ENCODE measurements at regions not wholly inside any gene's neighbourhood (a gene's known extent, or its start where the extent isn't known, plus 50 kb on each side); places are given as distances from the start of the nearest gene placed in this dataset.

DNA sequence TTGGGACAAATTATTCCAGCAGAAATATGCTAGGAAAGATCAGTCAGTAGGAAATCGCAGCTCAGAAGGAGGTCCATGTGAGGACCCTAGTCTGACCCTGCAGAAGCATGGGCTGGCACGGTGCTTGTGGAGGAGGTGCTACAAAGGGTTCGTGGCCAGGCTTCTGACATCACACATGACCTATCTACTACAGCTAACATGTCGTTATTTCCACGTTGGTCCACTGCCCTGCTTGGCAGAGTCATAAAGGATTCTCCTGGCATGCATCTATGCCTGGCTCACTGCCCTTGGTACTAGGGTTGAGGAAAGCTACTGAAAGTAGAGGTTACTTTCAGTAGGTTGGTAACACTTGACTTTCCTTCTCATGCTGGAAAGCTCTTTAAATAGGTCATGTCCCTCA is 118.1 kb upstream of the SHISA6 start:
- TF ChIP-seq, protein P1, sequence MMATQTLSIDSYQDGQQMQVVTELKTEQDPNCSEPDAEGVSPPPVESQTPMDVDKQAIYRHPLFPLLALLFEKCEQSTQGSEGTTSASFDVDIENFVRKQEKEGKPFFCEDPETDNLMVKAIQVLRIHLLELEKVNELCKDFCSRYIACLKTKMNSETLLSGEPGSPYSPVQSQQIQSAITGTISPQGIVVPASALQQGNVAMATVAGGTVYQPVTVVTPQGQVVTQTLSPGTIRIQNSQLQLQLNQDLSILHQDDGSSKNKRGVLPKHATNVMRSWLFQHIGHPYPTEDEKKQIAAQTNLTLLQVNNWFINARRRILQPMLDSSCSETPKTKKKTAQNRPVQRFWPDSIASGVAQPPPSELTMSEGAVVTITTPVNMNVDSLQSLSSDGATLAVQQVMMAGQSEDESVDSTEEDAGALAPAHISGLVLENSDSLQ (IDR thresholded peaks at IDR 0.05) = no peak
- TF ChIP-seq SUZ12 (IDR thresholded peaks at IDR 0.05) (no peak), BHLHE40 (IDR thresholded peaks at IDR 0.05; ENCODE audit: borderline replicate concordance) (no peak), FOXM1 (IDR thresholded peaks at IDR 0.05; ENCODE audit: borderline replicate concordance) (no peak), ELF4 (IDR thresholded peaks at IDR 0.05) (no peak), FOXK2 (IDR thresholded peaks at IDR 0.05) (no peak), FOXA1 (IDR thresholded peaks at IDR 0.05) (no peak), L3MBTL2 (conservative IDR thresholded peaks at IDR 0.05) (no peak), HDGF (IDR thresholded peaks at IDR 0.05; ENCODE audit: borderline replicate concordance) (no peak), ARNT (IDR thresholded peaks at IDR 0.05) (no peak), SP1 (IDR thresholded peaks at IDR 0.05) (no peak), ZNF384 (IDR thresholded peaks at IDR 0.05) (no peak), LEF1 (IDR thresholded peaks at IDR 0.05; ENCODE audit: borderline replicate concordance) (no peak)
